ENCODE measurements at regions not wholly inside any gene's neighbourhood (a gene's known extent, or its start where the extent isn't known, plus 50 kb on each side); places are given as distances from the start of the nearest gene placed in this dataset.

GRCh38 chr18:10009321-10010144 is 95.7 kb downstream of the VAPA start:
- no peak for DNase-seq

GRCh38 chr18:10010611-10011015 is 96.8 kb downstream of the VAPA start:
- peak; percentile 86 for DNase-seq

GRCh38 chr18:10011061-10011460 is 97.2 kb downstream of the VAPA start:
- DNase-seq, result no peak

- DNase-seq, result no peak
Observed at GRCh38 chr18:10011751-10012150, 97.9 kb downstream of the VAPA start.

- no peak for DNase-seq
Observed at GRCh38 chr18:10012526-10012925, 98.7 kb downstream of the VAPA start.

GRCh38 chr18:10013621-10014543 is 100.1 kb downstream of the VAPA start:
- DNase-seq, result no peak

GRCh38 chr18:10015288-10015701 is 101.5 kb downstream of the VAPA start:
- DNase-seq, result no peak

GRCh38 chr18:10015941-10016819 is 102.4 kb downstream of the VAPA start:
- no peak for DNase-seq

GRCh38 chr18:10017043-10017442 is 103.2 kb downstream of the VAPA start:
- DNase-seq, result no peak

GRCh38 chr18:10018289-10018688 is 104.5 kb downstream of the VAPA start:
- no peak for DNase-seq

- no peak for DNase-seq
Observed at GRCh38 chr18:10020171-10020570, 106.4 kb downstream of the VAPA start.

- DNase-seq, result no peak
Observed at GRCh38 chr18:10022365-10022764, 108.5 kb downstream of the VAPA start.

- no peak for DNase-seq
Observed at GRCh38 chr18:10023853-10024570, 110.2 kb downstream of the VAPA start.

GRCh38 chr18:10025711-10026670 is 112.2 kb downstream of the VAPA start:
- no peak for DNase-seq

- DNase-seq, result no peak
Observed at GRCh38 chr18:10027031-10027430, 113.2 kb downstream of the VAPA start.

- no peak for DNase-seq
Observed at GRCh38 chr18:10027461-10027860, 113.6 kb downstream of the VAPA start.

- no peak for DNase-seq
Observed at GRCh38 chr18:10029711-10030110, 115.9 kb downstream of the VAPA start.

- no peak for DNase-seq
Observed at GRCh38 chr18:10030816-10031541, 117.2 kb downstream of the VAPA start.

GRCh38 chr18:10032331-10033015 is 118.7 kb downstream of the VAPA start:
- peak; percentile 53 for DNase-seq

- DNase-seq, result no peak
Observed at GRCh38 chr18:10033016-10033399, 119.2 kb downstream of the VAPA start.
